ENCODE measurements at regions not wholly inside any gene's neighbourhood (a gene's known extent, or its start where the extent isn't known, plus 50 kb on each side); places are given as distances from the start of the nearest gene placed in this dataset.

DNA sequence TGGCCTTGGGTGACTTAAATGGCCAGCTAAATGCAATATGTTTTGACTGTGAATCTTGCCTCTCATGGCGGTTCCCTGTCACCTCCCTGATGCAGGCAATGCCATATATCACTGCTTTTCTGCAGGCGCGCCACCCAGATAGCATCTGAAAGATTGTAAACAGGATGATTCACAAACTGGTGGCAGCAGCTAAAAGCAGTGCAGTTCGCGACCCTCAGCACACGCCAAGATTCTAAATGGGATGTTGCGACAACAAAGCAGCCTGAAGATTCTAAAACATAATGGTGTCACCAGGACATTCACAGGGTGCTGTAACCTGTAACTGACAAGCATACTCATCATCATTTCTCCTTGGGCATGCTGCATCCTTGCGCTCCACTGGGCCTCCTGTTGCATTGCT lies 440.4 kb upstream of the CADM1 start:
- TF ChIP-seq, protein P1, sequence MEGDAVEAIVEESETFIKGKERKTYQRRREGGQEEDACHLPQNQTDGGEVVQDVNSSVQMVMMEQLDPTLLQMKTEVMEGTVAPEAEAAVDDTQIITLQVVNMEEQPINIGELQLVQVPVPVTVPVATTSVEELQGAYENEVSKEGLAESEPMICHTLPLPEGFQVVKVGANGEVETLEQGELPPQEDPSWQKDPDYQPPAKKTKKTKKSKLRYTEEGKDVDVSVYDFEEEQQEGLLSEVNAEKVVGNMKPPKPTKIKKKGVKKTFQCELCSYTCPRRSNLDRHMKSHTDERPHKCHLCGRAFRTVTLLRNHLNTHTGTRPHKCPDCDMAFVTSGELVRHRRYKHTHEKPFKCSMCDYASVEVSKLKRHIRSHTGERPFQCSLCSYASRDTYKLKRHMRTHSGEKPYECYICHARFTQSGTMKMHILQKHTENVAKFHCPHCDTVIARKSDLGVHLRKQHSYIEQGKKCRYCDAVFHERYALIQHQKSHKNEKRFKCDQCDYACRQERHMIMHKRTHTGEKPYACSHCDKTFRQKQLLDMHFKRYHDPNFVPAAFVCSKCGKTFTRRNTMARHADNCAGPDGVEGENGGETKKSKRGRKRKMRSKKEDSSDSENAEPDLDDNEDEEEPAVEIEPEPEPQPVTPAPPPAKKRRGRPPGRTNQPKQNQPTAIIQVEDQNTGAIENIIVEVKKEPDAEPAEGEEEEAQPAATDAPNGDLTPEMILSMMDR (IDR thresholded peaks at IDR 0.05) = no peak
- no peak for TF ChIP-seq ZFX (IDR thresholded peaks at IDR 0.05; ENCODE audit: borderline replicate concordance)

Measured in 22Rv1 (cell line).